GM12878 (cell line): ENCODE measurements at regions not wholly inside any gene's neighbourhood (a gene's known extent, or its start where the extent isn't known, plus 50 kb on each side); places are given as distances from the start of the nearest gene placed in this dataset.

ENCODE experiments used
- ATAC-seq: fragments of 200-7000 bp; cut with Tn5 transposase; 3 replicates; pipeline ENCODE4 v1.9.1; 2020; ENCODE audit warnings: mild to moderate bottlenecking, moderate library complexity
- BruUV-seq: library from RNA; stranded (reverse); fragments of 400-500 nt; replicated peaks from 2 replicates; lab custom pipeline; 2021; lab: Mats Ljungman, UMichigan
- CTCF ChIA-PET: fragments of 300-600 bp; sonication (Branson Sonifier 250); formaldehyde crosslinking; extraction: SDS; loops from one replicate; lab custom pipeline; 2021; ENCODE audit warnings: inconsistent platforms; lab: Yijun Ruan, JAX
- POLR2A ChIA-PET: fragments of 350-600 bp; formaldehyde crosslinking; extraction: SDS; loops from one replicate; lab custom pipeline; 2021; ENCODE audit warnings: inconsistent platforms; lab: Charles Lee
- RAD21 ChIA-PET: fragments of 300-600 bp; sonication (Branson Sonifier 250); formaldehyde crosslinking; loops from one replicate; lab custom pipeline; 2023; ENCODE audit warnings: antibody characterized with exemption; ENCODE audit not compliant: unreplicated experiment; lab: Charles Lee
- SMC1A ChIA-PET: fragments of 300-600 bp; sonication (Branson Sonifier 250); formaldehyde crosslinking; loops from one replicate; lab custom pipeline; 2023; ENCODE audit not compliant: unreplicated experiment, uncharacterized antibody; lab: Charles Lee
- DNase-seq: peaks from one replicate; pipeline ENCODE4 v3.0.0-alpha.2; 2011; ENCODE audit warnings: low read depth, low spot score
- FAIRE-seq: peaks from 3 replicates; lab custom pipeline; 2011; peaks lifted over from hg19 to GRCh38; lab: Jason Lieb, UNC
- H2AFZ ChIP-seq: 2 replicates; pipeline ENCODE4 v1.6.0; 2011; ENCODE audit warnings: low read depth, low read length, control low read depth; ENCODE audit not compliant: control insufficient read depth
- H3K27ac ChIP-seq: 2 replicates; pipeline ENCODE4 v1.5.1; 2011; ENCODE audit warnings: control low read depth; ENCODE audit not compliant: control insufficient read depth, insufficient read depth
- H3K27me3 ChIP-seq, 2 experiments: replicated peaks in 1 of 2; 2 replicates each; pipeline versions ENCODE4 v1.6.0 to v1.6.1; 2011; ENCODE audit warnings: low read length in 1 of 2; ENCODE audit not compliant: control insufficient read depth in 2 of 2, insufficient read depth in 2 of 2
- H3K36me3 ChIP-seq, 2 experiments: 2 replicates each; pipeline ENCODE4 v1.5.1; 2011; ENCODE audit warnings: low read length in 1 of 2; ENCODE audit not compliant: control insufficient read depth in 2 of 2, insufficient read depth in 2 of 2
- H3K4me1 ChIP-seq: 2 replicates; pipeline ENCODE4 v1.6.1; 2011; ENCODE audit warnings: mild to moderate bottlenecking, low read length, moderate library complexity, mixed read lengths; ENCODE audit not compliant: control insufficient read depth, insufficient read depth
- H3K4me2 ChIP-seq: 2 replicates; pipeline ENCODE4 v1.6.0; 2011; ENCODE audit warnings: control low read depth; ENCODE audit not compliant: control insufficient read depth, insufficient read depth
- H3K4me3 ChIP-seq: fragments of 200-600 bp; sonication (generic); 2 replicates; pipeline ENCODE4 v1.5.1; 2016
- H3K79me2 ChIP-seq: 2 replicates; pipeline ENCODE4 v1.6.0; 2011; ENCODE audit warnings: low read length; ENCODE audit not compliant: control insufficient read depth, insufficient read depth
- H3K9ac ChIP-seq: 2 replicates; pipeline ENCODE4 v1.8.0; 2011; ENCODE audit warnings: low read length, control low read depth, mixed read lengths; ENCODE audit not compliant: control insufficient read depth, insufficient read depth
- H3K9me3 ChIP-seq: replicated peaks from 3 replicates; pipeline ENCODE4 v1.5.1; 2011; ENCODE audit warnings: mild to moderate bottlenecking, low read length; ENCODE audit not compliant: control insufficient read depth, insufficient read depth
- H4K20me1 ChIP-seq: 2 replicates; pipeline ENCODE4 v1.6.0; 2011; ENCODE audit not compliant: control insufficient read depth, insufficient read depth
- BACH1 ChIP-seq: fragments of 450-650 bp; IDR thresholded peaks from 2 replicates; pipeline ENCODE4 v1.6.1; 2017; ENCODE audit warnings: mild to moderate bottlenecking, borderline replicate concordance
- BCLAF1 ChIP-seq: fragments of 450-650 bp; IDR thresholded peaks from 2 replicates; pipeline ENCODE4 v1.6.1; 2017; ENCODE audit warnings: antibody characterized with exemption, mild to moderate bottlenecking, moderate library complexity
- CREM ChIP-seq: IDR thresholded peaks from 2 replicates; pipeline ENCODE4 v1.6.1; 2014; ENCODE audit warnings: antibody characterized with exemption, low read depth
- FOXK2 ChIP-seq: fragments of 450-650 bp; IDR thresholded peaks from 2 replicates; pipeline ENCODE4 v1.6.1; 2017; ENCODE audit warnings: mild to moderate bottlenecking, moderate library complexity
- HDAC2 ChIP-seq: fragments of 200-600 bp; sonication (generic); IDR thresholded peaks from 2 replicates; pipeline ENCODE4 v1.6.1; 2017
- IRF4 ChIP-seq: IDR thresholded peaks from 2 replicates; pipeline ENCODE4 v1.6.1; 2011; ENCODE audit warnings: low read depth, low read length
- SP1 ChIP-seq: IDR thresholded peaks from one replicate; pipeline ENCODE4 v1.6.1; 2011; ENCODE audit warnings: low read depth, low read length
- TCF7 ChIP-seq: IDR thresholded peaks from 2 replicates; pipeline ENCODE4 v1.6.1; 2014; ENCODE audit warnings: antibody characterized with exemption, borderline replicate concordance
- ZNF274 ChIP-seq: IDR thresholded peaks from one replicate; pipeline ENCODE4 v1.8.0; 2011; ENCODE audit not compliant: insufficient read length, insufficient read depth
- WGBS: methylation state at CpG from one replicate; pipeline ENCODE4 v1.1.6; 2016; ENCODE audit warnings: low lambda C conversion rate; ENCODE audit not compliant: insufficient replicate concordance, insufficient coverage; ENCODE audit errors: missing lambda C conversion rate; 5-methylcytosine and 5-hydroxymethylcytosine counted together
- in situ Hi-C: fragments of 300-500 bp; cut with MboI; formaldehyde crosslinking; loops from 9 replicates; pipeline ENCODE4 v1.14.3; 2018; ENCODE audit warnings: mixed read lengths
- intact Hi-C: fragments of 100-400 bp; cut with micrococcal nuclease; formaldehyde crosslinking; loops from one replicate; pipeline ENCODE4 v1.14.2; 2022; ENCODE audit not compliant: unreplicated experiment
- TF ChIP-seq, protein P1 (sequence below): fragments of 450-650 bp; IDR thresholded peaks from 2 replicates; pipeline ENCODE4 v1.6.1; 2017; ENCODE audit warnings: mild to moderate bottlenecking, low read depth, inconsistent platforms; ENCODE audit not compliant: poor library complexity, severe bottlenecking
- TF ChIP-seq, protein P2 (sequence below): fragments of 450-650 bp; formaldehyde crosslinking; IDR thresholded peaks from 2 replicates; pipeline ENCODE4 v1.4.0; 2020; ENCODE audit warnings: mild to moderate bottlenecking, moderate library complexity

DNA sequence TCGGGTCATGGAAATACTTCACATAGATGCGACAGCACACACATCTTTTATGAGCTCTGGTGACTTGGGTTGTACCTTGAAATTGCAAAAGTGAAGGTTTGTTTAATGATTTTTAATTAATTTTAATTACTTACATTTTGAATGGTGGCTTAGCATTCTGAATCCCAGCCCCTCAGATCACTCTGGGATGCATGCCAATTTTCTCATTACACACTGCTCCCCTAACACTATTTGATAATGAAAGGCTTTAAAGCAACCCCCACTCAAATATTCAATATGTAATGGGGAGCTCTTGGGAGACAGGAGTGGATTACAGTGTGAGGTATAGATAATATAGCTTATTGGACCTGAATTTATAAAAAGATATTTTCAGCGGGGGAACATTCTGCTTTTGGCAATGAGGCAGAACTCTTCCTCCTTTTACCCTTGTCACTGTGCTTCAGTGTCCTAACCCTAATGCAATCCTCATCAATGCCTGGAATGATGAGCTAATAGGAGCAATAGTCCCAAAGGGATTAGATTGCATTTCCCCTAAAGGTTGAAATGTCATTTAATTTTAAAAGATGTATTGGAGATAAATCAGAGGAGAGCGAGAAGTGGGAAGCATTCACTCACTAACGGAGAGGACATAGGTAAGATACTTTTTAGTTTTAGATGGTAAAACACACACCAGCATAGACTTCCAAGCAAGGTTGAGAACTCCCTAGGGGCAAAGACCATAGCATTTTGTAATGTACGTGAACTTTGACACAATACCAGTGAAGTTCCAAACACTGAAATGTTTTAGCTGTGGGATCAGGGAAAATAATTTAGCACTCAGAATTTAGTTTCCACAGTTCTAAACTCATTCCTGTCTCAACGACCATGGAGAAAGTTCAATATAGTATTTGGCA, 384.1 kb upstream of the PLXNA2 start:
- Histone ChIP-seq H3K9ac (no peak overlapping the region), H3K27me3 (no peaks in the 10 kb centered on the region; a peak in 1 of 4 replicates), H3K4me1 (no peaks in the 10 kb centered on the region), H3K79me2 (no peaks in the 10 kb centered on the region), H3K9me3 (no peaks in the 10 kb centered on the region), H4K20me1 (no peaks in the 10 kb centered on the region), H3K4me3 (no peak overlapping the region), H3K36me3 (no peaks in the 10 kb centered on the region), H3K4me2 (no peak overlapping the region), H2AFZ (no peak overlapping the region), H3K27ac (no peak overlapping the region)
- FAIRE-seq (no peak), ATAC-seq (no peak), DNase-seq (no peak)
- ChIA-PET CTCF (no interaction called here), RAD21 (no interaction called here), SMC1A (no interaction called here), POLR2A (no interaction called here)
- 27% methylated on average over 7 of the region's 7 CpGs for WGBS
- in situ Hi-C loops, result no loop called here
- no TSS peak for BruUV-seq
- TF ChIP-seq ZNF274 (no peak), CREM (no peak), SP1 (no peak), HDAC2 (no peak), IRF4 (no peak), FOXK2 (no peak), BACH1 (no peak), BCLAF1 (no peak), TCF7 (no peak)
- TF ChIP-seq, protein P1, sequence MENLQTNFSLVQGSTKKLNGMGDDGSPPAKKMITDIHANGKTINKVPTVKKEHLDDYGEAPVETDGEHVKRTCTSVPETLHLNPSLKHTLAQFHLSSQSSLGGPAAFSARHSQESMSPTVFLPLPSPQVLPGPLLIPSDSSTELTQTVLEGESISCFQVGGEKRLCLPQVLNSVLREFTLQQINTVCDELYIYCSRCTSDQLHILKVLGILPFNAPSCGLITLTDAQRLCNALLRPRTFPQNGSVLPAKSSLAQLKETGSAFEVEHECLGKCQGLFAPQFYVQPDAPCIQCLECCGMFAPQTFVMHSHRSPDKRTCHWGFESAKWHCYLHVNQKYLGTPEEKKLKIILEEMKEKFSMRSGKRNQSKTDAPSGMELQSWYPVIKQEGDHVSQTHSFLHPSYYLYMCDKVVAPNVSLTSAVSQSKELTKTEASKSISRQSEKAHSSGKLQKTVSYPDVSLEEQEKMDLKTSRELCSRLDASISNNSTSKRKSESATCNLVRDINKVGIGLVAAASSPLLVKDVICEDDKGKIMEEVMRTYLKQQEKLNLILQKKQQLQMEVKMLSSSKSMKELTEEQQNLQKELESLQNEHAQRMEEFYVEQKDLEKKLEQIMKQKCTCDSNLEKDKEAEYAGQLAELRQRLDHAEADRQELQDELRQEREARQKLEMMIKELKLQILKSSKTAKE, result no peak
- TF ChIP-seq, protein P2, sequence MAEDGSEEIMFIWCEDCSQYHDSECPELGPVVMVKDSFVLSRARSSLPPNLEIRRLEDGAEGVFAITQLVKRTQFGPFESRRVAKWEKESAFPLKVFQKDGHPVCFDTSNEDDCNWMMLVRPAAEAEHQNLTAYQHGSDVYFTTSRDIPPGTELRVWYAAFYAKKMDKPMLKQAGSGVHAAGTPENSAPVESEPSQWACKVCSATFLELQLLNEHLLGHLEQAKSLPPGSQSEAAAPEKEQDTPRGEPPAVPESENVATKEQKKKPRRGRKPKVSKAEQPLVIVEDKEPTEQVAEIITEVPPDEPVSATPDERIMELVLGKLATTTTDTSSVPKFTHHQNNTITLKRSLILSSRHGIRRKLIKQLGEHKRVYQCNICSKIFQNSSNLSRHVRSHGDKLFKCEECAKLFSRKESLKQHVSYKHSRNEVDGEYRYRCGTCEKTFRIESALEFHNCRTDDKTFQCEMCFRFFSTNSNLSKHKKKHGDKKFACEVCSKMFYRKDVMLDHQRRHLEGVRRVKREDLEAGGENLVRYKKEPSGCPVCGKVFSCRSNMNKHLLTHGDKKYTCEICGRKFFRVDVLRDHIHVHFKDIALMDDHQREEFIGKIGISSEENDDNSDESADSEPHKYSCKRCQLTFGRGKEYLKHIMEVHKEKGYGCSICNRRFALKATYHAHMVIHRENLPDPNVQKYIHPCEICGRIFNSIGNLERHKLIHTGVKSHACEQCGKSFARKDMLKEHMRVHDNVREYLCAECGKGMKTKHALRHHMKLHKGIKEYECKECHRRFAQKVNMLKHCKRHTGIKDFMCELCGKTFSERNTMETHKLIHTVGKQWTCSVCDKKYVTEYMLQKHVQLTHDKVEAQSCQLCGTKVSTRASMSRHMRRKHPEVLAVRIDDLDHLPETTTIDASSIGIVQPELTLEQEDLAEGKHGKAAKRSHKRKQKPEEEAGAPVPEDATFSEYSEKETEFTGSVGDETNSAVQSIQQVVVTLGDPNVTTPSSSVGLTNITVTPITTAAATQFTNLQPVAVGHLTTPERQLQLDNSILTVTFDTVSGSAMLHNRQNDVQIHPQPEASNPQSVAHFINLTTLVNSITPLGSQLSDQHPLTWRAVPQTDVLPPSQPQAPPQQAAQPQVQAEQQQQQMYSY, result no peak
- intact Hi-C loops, result no loop called here
